Progenitor cell of endocrine pancreas (in vitro differentiated cells): ENCODE measurements at regions not wholly inside any gene's neighbourhood (a gene's known extent, or its start where the extent isn't known, plus 50 kb on each side); places are given as distances from the start of the nearest gene placed in this dataset.

Source experiments
- DNase-seq: peaks from one replicate; pipeline ENCODE4 v3.0.0; 2021; ENCODE audit warnings: low spot score; ENCODE audit not compliant: unreplicated experiment
- H3K27ac Mint-ChIP-seq: 2 replicates; pipeline ENCODE4 v1.8.0; 2021; ENCODE audit warnings: mild to moderate bottlenecking, moderate library complexity, mixed read lengths
- H3K27me3 Mint-ChIP-seq: 2 replicates; pipeline ENCODE4 v1.8.0; 2021; ENCODE audit warnings: mixed read lengths
- H3K36me3 Mint-ChIP-seq: 2 replicates; pipeline ENCODE4 v1.8.0; 2022; ENCODE audit warnings: mixed read lengths; ENCODE audit not compliant: insufficient read depth
- H3K4me1 Mint-ChIP-seq: 2 replicates; pipeline ENCODE4 v1.8.0; 2021; ENCODE audit warnings: low read depth, mixed read lengths
- H3K4me3 Mint-ChIP-seq: 2 replicates; pipeline ENCODE4 v1.8.0; 2021; ENCODE audit warnings: low read depth, mild to moderate bottlenecking, moderate library complexity, mixed read lengths
- H3K9me3 Mint-ChIP-seq: 2 replicates; pipeline ENCODE4 v1.8.0; 2021; ENCODE audit warnings: low read depth, mixed read lengths
- TF ChIP-seq, protein P1 (sequence below): fragments of 200-600 bp; sonication (generic); IDR thresholded peaks from one replicate; pipeline ENCODE4 v1.5.0; 2021; ENCODE audit warnings: antibody characterized with exemption, mild to moderate bottlenecking; ENCODE audit not compliant: unreplicated experiment

DNA sequence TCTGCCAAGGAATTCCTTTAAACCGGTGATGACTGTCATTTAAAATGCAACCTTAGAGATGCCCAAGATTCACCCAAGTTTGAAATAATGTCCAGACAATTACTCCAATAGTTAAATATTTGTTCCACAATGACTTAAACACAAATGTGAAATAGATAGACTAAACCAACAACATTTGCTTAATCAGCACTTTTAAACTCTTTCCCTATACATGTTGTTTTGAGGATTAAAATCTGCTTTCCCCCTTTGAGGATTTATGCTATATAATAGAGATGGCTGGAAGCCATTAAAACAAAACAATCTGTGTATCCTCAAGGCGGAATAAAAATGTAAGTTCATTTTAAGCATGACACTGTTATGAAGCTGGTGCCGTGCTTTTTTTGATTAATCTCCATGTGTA is 297.8 kb upstream of the RSPO3 start:
- Mint-ChIP-seq H3K9me3 (no peaks in the 10 kb centered on the region), H3K4me3 (no peak overlapping the region), H3K4me1 (no peaks in the 10 kb centered on the region), H3K27me3 (no peaks in the 10 kb centered on the region), H3K36me3 (no peaks in the 10 kb centered on the region), H3K27ac (no peak overlapping the region)
- TF ChIP-seq, protein P1, sequence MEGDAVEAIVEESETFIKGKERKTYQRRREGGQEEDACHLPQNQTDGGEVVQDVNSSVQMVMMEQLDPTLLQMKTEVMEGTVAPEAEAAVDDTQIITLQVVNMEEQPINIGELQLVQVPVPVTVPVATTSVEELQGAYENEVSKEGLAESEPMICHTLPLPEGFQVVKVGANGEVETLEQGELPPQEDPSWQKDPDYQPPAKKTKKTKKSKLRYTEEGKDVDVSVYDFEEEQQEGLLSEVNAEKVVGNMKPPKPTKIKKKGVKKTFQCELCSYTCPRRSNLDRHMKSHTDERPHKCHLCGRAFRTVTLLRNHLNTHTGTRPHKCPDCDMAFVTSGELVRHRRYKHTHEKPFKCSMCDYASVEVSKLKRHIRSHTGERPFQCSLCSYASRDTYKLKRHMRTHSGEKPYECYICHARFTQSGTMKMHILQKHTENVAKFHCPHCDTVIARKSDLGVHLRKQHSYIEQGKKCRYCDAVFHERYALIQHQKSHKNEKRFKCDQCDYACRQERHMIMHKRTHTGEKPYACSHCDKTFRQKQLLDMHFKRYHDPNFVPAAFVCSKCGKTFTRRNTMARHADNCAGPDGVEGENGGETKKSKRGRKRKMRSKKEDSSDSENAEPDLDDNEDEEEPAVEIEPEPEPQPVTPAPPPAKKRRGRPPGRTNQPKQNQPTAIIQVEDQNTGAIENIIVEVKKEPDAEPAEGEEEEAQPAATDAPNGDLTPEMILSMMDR = no peak
- no peak for DNase-seq

DNA sequence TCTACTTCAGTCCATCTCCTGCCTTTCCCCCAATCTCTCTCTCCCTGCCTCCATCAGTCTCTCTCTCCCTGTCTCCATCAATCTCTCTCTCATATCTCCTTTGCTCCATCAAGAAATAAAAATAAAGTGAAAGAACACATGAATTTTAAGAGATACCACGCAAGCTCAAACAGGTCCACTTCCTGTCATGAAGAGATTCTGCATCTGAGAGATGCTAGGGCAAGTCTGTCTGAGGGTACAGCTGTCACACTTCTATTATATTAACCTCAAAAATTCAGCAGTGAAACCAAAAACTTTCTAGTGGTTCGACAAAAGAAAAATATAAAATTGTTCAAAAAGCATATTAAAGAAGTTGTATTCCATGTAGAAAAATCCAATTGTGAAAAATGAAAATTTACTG is 296.8 kb upstream of the RSPO3 start:
- TF ChIP-seq, protein P1 = no peak
- Mint-ChIP-seq H3K36me3 (no peaks in the 10 kb centered on the region), H3K4me3 (no peak overlapping the region), H3K4me1 (no peaks in the 10 kb centered on the region), H3K27me3 (no peaks in the 10 kb centered on the region), H3K27ac (no peak overlapping the region), H3K9me3 (no peaks in the 10 kb centered on the region)
- DNase-seq = no peak

DNA sequence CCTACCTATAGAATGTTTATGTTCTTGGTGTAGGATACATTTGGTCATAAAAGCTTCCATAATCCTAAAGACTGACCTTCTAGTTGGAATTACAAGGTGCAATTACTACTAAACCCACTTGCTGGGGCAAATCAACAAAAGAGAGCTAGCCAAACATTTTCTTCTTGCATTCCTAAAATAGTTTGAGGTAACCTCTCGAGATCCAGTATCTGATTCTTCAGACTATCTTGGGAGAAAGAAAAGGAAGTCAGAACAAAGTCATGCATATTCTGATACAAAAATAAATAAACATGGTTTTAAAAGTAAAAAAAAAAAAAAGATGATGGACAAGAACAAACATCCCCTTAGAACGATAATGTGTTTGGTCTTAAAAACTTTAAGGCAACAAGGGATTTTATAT is 294.2 kb upstream of the RSPO3 start:
- no peak overlapping the region for H3K27ac Mint-ChIP-seq
- no peaks in the 10 kb centered on the region for H3K27me3 Mint-ChIP-seq
- H3K36me3 Mint-ChIP-seq = no peaks in the 10 kb centered on the region
- TF ChIP-seq, protein P1 = no peak
- H3K9me3 Mint-ChIP-seq = no peaks in the 10 kb centered on the region
- no peak for DNase-seq
- H3K4me3 Mint-ChIP-seq = no peak overlapping the region
- H3K4me1 Mint-ChIP-seq = no peaks in the 10 kb centered on the region

DNA sequence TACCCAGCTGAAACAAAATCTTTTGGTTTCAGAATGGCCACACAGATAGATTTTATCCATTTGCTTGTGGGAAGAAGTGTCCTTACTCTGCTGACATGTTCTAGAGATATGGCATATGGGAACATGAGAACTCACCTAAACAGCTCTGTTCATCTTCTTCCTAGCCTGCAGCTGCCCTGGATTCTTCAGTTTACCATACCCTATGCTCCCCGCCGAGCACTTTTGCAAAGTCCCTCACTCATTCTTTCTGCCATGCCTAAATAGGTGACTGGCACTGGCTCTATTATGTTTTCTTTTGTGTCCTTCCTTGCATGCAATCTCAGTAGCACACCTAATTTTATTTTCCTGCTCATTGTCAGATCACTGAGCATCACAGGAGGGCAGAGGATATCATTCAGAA is 293.7 kb upstream of the RSPO3 start:
- TF ChIP-seq, protein P1 = no peak
- Mint-ChIP-seq H3K27me3 (no peaks in the 10 kb centered on the region), H3K36me3 (no peaks in the 10 kb centered on the region), H3K4me3 (no peak overlapping the region), H3K4me1 (no peaks in the 10 kb centered on the region), H3K27ac (no peak overlapping the region), H3K9me3 (no peaks in the 10 kb centered on the region)
- no peak for DNase-seq

DNA sequence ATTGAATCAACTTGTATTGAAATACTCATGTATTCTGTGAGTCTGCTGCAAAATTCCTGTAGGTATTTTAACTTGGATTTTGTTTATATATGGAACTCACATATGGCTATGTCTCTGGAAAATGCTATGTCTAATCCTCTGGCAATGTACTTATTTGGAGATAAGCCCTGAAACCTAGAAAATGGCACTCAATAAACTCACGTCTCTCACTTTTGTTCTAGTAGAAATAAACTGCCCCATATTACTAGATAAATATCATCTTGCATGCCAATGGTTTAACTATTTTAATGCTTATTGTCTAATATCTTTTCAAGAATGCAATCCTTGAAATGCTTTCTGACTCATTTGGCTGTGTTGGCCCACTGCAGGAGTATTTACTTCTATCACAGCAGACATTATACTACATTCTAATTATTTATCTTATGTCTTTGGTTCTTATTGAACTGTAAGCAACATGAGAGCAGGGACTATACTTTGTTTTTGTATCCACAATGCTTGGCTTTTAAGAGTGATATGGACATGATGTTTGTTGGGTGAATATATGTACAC is 292.2 kb upstream of the RSPO3 start:
- Mint-ChIP-seq H3K4me3 (no peak overlapping the region), H3K9me3 (no peaks in the 10 kb centered on the region), H3K27ac (no peak overlapping the region), H3K4me1 (no peaks in the 10 kb centered on the region), H3K27me3 (no peaks in the 10 kb centered on the region), H3K36me3 (no peaks in the 10 kb centered on the region)
- no peak for DNase-seq
- TF ChIP-seq, protein P1 = no peak
